ENCODE measurements at regions not wholly inside any gene's neighbourhood (a gene's known extent, or its start where the extent isn't known, plus 50 kb on each side); places are given as distances from the start of the nearest gene placed in this dataset.

- no peak for DNase-seq (ENCODE audit: low spot score)
These were observed 446.6 kb upstream of the LRATD1 start for GRCh38 chr2:14185906-14186305.

GRCh38 chr2:14188446-14188845 lies 444.1 kb upstream of the LRATD1 start:
- no peak for DNase-seq (ENCODE audit: low spot score)

- no peak for DNase-seq (ENCODE audit: low spot score)
These were observed 442.6 kb upstream of the LRATD1 start for GRCh38 chr2:14189929-14190328.

GRCh38 chr2:14194233-14194632 lies 438.3 kb upstream of the LRATD1 start:
- no peak for DNase-seq (ENCODE audit: low spot score)

GRCh38 chr2:14197293-14197692 lies 435.2 kb upstream of the LRATD1 start:
- DNase-seq (ENCODE audit: low spot score) = no peak

- no peak for DNase-seq (ENCODE audit: low spot score)
These were observed 433.5 kb upstream of the LRATD1 start for GRCh38 chr2:14199040-14199439.

- DNase-seq (ENCODE audit: low spot score) = no peak
These were observed 413.2 kb upstream of the LRATD1 start for GRCh38 chr2:14219306-14219705.

GRCh38 chr2:14220101-14220500 lies 412.4 kb upstream of the LRATD1 start:
- DNase-seq (ENCODE audit: low spot score) = no peak

GRCh38 chr2:14221466-14221865 lies 411.1 kb upstream of the LRATD1 start:
- no peak for DNase-seq (ENCODE audit: low spot score)

- DNase-seq (ENCODE audit: low spot score) = no peak
These were observed 408.9 kb upstream of the LRATD1 start for GRCh38 chr2:14223576-14223975.

- no peak for DNase-seq (ENCODE audit: low spot score)
These were observed 401.1 kb upstream of the LRATD1 start for GRCh38 chr2:14231391-14231898.

GRCh38 chr2:14232217-14232616 lies 400.3 kb upstream of the LRATD1 start:
- no peak for DNase-seq (ENCODE audit: low spot score)

- no peak for DNase-seq (ENCODE audit: low spot score)
These were observed 397.6 kb upstream of the LRATD1 start for GRCh38 chr2:14234911-14235310.

GRCh38 chr2:14235667-14236066 lies 396.9 kb upstream of the LRATD1 start:
- DNase-seq (ENCODE audit: low spot score) = no peak

- DNase-seq (ENCODE audit: low spot score) = no peak
These were observed 394.6 kb upstream of the LRATD1 start for GRCh38 chr2:14237902-14238301.

GRCh38 chr2:14239605-14240004 lies 392.9 kb upstream of the LRATD1 start:
- DNase-seq (ENCODE audit: low spot score) = no peak

- no peak for DNase-seq (ENCODE audit: low spot score)
These were observed 391.6 kb upstream of the LRATD1 start for GRCh38 chr2:14240868-14241267.

- no peak for DNase-seq (ENCODE audit: low spot score)
These were observed 386.6 kb upstream of the LRATD1 start for GRCh38 chr2:14245901-14246300.

- peak; percentile 15 for DNase-seq (ENCODE audit: low spot score)
These were observed 377.2 kb upstream of the LRATD1 start for GRCh38 chr2:14255135-14255820.

- no peak for DNase-seq (ENCODE audit: low spot score)
These were observed 375.6 kb upstream of the LRATD1 start for GRCh38 chr2:14256890-14257289.

- DNase-seq (ENCODE audit: low spot score) = no peak
These were observed 374.6 kb upstream of the LRATD1 start for GRCh38 chr2:14257801-14258507.

- no peak for DNase-seq (ENCODE audit: low spot score)
These were observed 370.7 kb upstream of the LRATD1 start for GRCh38 chr2:14261771-14262170.

- no peak for DNase-seq (ENCODE audit: low spot score)
These were observed 369.5 kb upstream of the LRATD1 start for GRCh38 chr2:14263053-14263452.
